IPS-15b (cell line): ENCODE measurements at regions not wholly inside any gene's neighbourhood (a gene's known extent, or its start where the extent isn't known, plus 50 kb on each side); places are given as distances from the start of the nearest gene placed in this dataset.

ENCODE experiments used
- H3K27me3 ChIP-seq: one replicate; pipeline ENCODE4 v1.6.1; 2013; ENCODE audit warnings: low read length; ENCODE audit not compliant: control insufficient read depth, insufficient read depth
- H3K36me3 ChIP-seq: one replicate; pipeline ENCODE4 v1.6.1; 2013; ENCODE audit warnings: low read length; ENCODE audit not compliant: control insufficient read depth, insufficient read depth
- H3K4me1 ChIP-seq: one replicate; pipeline ENCODE4 v1.6.1; 2013; ENCODE audit warnings: mild to moderate bottlenecking, low read length; ENCODE audit not compliant: control insufficient read depth, insufficient read depth
- H3K4me3 ChIP-seq: one replicate; pipeline ENCODE4 v1.5.1; 2013; ENCODE audit warnings: low read depth, low read length
- H3K9ac ChIP-seq: one replicate; pipeline ENCODE4 v1.6.1; 2013; ENCODE audit warnings: low read depth, mild to moderate bottlenecking, low read length
- H3K9me3 ChIP-seq: one replicate; pipeline ENCODE4 v1.6.1; 2013; ENCODE audit warnings: mild to moderate bottlenecking, low read length; ENCODE audit not compliant: control insufficient read depth, insufficient read depth

DNA sequence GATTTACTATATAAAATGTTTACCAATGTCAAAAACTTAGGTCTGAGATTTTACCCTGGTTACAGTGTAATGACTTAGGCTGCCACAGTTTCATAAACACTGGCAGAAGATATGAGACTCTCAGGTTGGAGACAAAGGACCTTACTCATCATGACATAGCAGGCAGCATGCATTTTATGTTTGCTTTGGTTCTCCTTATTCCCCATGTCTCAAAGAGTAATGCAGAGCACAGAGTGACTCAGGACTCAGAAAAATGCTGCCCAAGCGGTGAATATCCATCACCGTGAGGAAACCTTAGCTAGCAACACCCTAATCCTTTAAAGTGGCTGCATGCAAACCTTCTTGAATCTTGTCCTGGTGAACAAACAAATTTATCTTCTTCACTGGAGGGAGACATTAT lies 112.1 kb upstream of the EYS start:
- no peak overlapping the region for H3K4me3 ChIP-seq
- no peaks in the 10 kb centered on the region for H3K27me3 ChIP-seq
- H3K4me1 ChIP-seq: no peaks in the 10 kb centered on the region
- H3K9me3 ChIP-seq: no peaks in the 10 kb centered on the region
- H3K36me3 ChIP-seq: no peaks in the 10 kb centered on the region
- H3K9ac ChIP-seq: no peak overlapping the region

DNA sequence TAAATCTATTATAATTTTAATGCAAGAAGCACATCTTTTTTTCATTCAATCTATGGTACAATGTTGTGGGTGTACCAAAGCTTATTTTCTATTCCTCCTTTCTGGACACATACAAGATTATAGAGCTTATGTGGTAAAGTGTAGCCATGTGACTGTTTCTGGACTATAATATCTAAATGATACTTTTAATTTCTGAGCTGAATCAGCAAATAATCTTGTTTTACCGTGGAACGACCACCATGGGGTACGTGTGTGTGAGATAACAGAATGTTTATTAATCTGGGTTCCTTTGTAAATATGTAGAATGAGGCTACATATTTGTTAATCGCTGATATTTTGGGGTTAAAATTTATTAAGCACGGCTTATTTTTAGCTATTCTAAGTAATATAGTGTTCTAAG lies 111.5 kb upstream of the EYS start:
- H3K9ac ChIP-seq: no peak overlapping the region
- H3K27me3 ChIP-seq: no peaks in the 10 kb centered on the region
- H3K9me3 ChIP-seq: no peaks in the 10 kb centered on the region
- no peak overlapping the region for H3K4me3 ChIP-seq
- no peaks in the 10 kb centered on the region for H3K36me3 ChIP-seq
- no peaks in the 10 kb centered on the region for H3K4me1 ChIP-seq

DNA sequence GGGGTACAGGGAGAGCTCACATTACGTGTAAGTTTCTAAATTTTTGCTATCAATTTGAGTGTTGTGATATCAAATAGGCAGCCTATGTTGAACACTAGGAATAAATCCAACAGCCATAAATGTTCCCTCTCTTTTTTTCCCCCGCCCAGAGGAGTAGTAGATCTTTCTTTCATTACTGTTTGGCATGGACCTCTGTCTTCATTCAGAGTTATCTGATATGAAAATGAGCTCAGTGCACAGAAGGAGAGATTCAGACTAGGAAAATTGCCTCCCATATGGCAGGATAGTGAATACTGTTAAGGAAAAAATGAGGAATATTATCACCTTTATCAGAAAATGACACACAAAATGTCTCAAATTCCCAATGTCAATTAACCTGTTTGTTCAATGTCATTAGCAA lies 110.0 kb upstream of the EYS start:
- Histone ChIP-seq H3K9ac (no peak overlapping the region), H3K4me1 (no peaks in the 10 kb centered on the region), H3K27me3 (no peaks in the 10 kb centered on the region), H3K4me3 (no peak overlapping the region), H3K36me3 (no peaks in the 10 kb centered on the region), H3K9me3 (no peaks in the 10 kb centered on the region)

DNA sequence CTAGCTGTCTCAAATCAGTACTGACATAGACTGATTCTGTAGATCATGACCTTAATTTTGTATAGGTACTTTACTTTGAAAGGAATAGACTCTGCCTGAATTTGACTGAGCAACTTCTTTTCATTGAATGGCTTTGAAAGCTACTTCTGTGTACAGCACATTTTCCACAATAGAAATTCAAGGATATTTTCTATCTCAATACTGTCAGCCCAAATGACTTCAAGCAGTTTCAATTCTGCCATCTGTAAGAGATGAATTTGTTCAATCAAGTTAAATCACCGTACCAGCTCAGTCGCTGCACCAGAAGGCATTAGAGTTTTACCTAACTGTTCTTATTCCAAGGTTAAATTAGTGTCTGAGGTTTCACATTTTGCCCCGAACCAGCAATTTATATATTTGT lies 107.0 kb upstream of the EYS start:
- Histone ChIP-seq H3K9me3 (no peaks in the 10 kb centered on the region), H3K27me3 (no peaks in the 10 kb centered on the region), H3K4me1 (no peaks in the 10 kb centered on the region), H3K36me3 (no peaks in the 10 kb centered on the region), H3K4me3 (no peak overlapping the region), H3K9ac (no peak overlapping the region)

DNA sequence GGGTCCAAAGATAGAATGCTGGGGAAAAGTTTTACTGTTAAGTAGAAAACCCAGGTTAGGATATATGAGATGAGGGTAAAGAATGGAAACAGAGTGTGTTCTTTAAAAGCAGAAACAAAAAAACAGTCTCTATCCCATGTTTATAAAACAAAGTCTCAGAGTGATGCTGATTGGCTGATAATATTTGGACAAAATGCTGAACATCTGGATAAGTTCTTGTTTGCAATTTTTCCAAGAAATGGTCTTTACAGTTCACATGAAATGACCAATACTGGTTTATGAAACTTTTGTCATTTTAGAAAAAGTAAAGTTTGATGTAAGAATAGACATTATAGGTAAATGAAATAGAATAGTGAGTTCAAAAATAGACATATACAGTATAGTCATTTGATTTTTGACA lies 96.2 kb upstream of the EYS start:
- Histone ChIP-seq H3K27me3 (no peaks in the 10 kb centered on the region), H3K9ac (no peak overlapping the region), H3K4me3 (no peak overlapping the region), H3K36me3 (no peaks in the 10 kb centered on the region), H3K9me3 (no peaks in the 10 kb centered on the region), H3K4me1 (no peaks in the 10 kb centered on the region)

DNA sequence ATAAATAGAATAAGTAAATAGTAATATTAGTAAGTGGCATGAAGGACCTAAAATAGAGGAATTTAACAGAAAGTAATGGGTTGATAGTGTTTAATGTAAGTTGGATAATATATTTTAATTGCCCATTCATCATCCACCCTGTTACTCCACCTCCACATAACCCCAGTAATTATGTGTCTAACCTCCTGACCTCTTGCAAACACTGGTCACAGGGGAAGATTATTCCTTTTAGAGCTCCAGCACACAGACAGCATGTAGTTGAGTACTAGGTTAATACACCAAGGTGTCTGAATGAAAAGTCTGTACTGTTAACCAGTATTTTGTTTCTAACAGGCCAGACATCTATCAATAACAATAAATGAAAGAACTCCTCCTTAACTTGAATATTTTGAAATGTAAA lies 92.4 kb upstream of the EYS start:
- Histone ChIP-seq H3K4me1 (no peaks in the 10 kb centered on the region), H3K27me3 (no peaks in the 10 kb centered on the region), H3K36me3 (no peaks in the 10 kb centered on the region), H3K4me3 (no peak overlapping the region), H3K9ac (no peak overlapping the region), H3K9me3 (no peaks in the 10 kb centered on the region)

DNA sequence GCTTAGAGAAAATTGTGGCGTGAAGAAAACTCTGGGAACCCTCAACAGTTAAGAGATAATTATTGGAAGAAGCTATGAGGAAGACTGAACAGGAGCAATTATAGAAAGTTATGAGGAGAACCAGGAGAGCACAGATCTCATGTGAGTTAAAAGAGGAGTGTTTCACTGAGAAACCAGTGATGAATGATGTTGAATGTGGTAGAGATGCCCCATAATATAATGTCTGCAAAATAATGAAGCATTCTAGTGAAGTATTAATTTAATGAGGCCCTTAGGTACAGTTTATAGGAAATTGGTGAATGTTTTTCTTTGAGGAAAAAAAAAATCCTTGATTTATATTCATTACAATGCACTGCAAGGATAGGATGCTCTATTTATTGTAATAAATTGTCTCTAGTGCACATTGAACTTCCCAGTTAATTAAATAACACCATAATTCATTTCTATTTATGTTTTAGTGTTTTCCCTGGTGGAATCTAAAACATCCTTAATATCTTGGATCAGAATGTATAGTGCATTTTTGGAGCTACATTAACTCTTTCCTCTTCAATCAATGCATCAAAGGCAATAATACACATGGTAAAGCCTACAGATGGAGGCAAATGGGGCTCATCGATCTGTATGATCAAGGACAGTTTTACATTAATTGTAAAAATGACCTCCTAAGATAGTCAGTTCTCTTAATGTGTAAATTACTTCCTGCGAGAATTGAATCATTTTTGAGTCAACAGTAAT lies 91.4 kb upstream of the EYS start:
- no peaks in the 10 kb centered on the region for H3K36me3 ChIP-seq
- H3K27me3 ChIP-seq: no peaks in the 10 kb centered on the region
- no peak overlapping the region for H3K4me3 ChIP-seq
- H3K9ac ChIP-seq: no peak overlapping the region
- H3K4me1 ChIP-seq: no peaks in the 10 kb centered on the region
- no peaks in the 10 kb centered on the region for H3K9me3 ChIP-seq

DNA sequence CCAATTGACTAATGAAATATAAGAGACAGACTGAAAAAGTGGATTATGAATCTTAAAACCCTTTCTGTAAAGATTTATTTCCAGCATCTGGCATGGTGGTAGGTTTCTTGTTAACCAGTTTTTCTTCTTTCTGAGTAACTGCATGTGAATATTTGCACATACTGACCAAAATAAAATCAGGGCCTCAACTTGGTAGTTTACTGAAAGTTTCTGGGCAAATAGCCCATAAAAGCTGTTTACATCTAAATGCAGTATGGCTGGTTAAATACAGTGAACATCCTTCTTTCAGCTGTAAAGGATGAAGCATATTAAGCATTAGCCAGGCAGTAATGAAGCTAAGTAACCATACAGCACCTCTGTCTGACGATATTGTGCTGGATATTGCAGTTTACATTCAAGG lies 83.6 kb upstream of the EYS start:
- H3K9ac ChIP-seq: no peak overlapping the region

DNA sequence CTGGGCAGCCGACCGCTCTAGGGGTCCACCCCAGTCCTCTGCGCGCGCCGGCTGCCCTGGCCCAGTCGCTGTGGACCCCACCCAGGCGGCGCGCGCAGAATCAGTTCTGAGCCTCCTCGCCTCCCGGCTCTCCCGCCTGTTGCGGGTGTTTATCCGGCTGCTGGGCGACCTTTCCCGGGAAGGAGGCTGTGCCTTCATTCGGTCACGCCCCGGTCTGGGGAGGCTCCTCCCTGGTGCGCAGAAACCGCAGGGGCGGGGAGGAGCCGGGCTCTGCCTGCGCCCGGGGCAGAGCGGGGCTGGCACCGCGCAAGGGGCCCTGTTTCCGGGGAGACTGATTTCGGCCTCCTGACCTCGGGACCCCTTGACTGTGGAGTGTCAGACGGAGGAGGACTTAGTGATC lies 80.8 kb upstream of the EYS start:
- Histone ChIP-seq H3K9me3 (no peaks in the 10 kb centered on the region), H3K9ac (no peak overlapping the region), H3K4me1 (no peaks in the 10 kb centered on the region), H3K36me3 (no peaks in the 10 kb centered on the region), H3K27me3 (no peaks in the 10 kb centered on the region), H3K4me3 (no peak overlapping the region)

More for the DNA sequence above, 83.6 kb upstream of the EYS start:
- H3K27me3 ChIP-seq: no peaks in the 10 kb centered on the region
- no peaks in the 10 kb centered on the region for H3K4me1 ChIP-seq
- no peaks in the 10 kb centered on the region for H3K9me3 ChIP-seq
- no peaks in the 10 kb centered on the region for H3K36me3 ChIP-seq
- H3K4me3 ChIP-seq: no peak overlapping the region

DNA sequence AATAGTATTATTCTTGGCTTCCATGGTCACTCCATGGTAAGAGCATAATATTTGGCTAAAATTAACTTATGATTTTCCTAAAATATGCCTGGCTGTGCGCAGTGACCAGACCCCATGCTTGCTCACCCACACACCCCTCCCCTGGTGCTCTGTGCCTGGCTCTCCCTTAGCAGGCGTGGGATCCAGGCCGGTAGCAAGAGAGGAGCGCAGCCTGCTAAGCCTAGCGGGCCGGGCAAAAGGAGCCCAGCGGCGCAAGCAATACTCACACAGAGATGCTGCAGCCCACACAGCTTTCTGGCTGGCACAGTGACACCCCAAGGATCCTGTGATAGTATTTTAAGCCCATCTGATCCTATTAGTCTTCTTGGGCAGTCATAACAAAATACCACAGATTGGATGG lies 79.8 kb upstream of the EYS start:
- Histone ChIP-seq H3K27me3 (no peaks in the 10 kb centered on the region), H3K4me1 (no peaks in the 10 kb centered on the region), H3K4me3 (no peak overlapping the region), H3K9me3 (no peaks in the 10 kb centered on the region), H3K9ac (no peak overlapping the region), H3K36me3 (no peaks in the 10 kb centered on the region)

DNA sequence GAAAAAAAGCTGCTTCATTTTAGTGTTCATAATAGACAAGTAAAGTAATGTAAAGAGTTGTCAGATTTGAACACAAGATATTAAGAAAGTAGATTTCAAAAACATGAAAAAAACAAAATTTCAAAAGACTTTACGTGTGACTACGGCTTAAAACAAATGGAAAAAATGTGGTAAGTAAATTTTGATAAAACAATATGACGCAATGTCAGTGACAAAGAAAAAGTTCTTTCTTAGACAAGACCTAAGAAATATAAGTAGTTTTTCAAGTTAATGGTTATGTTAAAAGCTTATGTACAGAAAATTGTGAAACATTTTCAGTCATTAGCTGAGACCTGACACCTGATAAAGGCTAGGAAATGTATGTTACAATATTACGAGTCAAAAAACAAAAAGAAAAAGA lies 73.7 kb upstream of the EYS start:
- H3K27me3 ChIP-seq: no peaks in the 10 kb centered on the region
- H3K9me3 ChIP-seq: no peaks in the 10 kb centered on the region
- H3K4me3 ChIP-seq: no peak overlapping the region
- no peaks in the 10 kb centered on the region for H3K4me1 ChIP-seq
- H3K36me3 ChIP-seq: no peaks in the 10 kb centered on the region
- no peak overlapping the region for H3K9ac ChIP-seq

DNA sequence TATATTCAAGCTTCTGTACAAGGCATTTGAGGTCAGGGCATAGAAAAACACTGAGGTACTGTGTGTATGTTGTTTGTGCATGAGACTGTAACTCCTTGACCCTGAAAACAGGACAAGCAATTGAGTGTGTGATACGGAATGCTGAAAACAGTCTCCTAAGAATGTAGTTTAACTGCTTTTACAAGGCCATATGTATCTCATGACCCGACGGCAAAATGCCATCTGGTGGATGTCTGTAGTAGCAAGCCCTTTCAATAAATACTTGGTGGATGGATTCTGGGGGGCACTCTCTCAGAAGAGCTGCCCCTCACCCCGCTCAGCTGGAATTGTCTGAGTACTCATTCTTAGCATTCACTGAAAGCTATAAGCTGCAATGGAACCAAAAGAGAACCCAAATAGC lies 69.3 kb upstream of the EYS start:
- Histone ChIP-seq H3K36me3 (no peaks in the 10 kb centered on the region), H3K4me1 (no peaks in the 10 kb centered on the region), H3K4me3 (no peak overlapping the region), H3K9me3 (no peaks in the 10 kb centered on the region), H3K27me3 (no peaks in the 10 kb centered on the region), H3K9ac (no peak overlapping the region)
